GM23338 (cell line): ENCODE measurements at regions not wholly inside any gene's neighbourhood (a gene's known extent, or its start where the extent isn't known, plus 50 kb on each side); places are given as distances from the start of the nearest gene placed in this dataset.

ENCODE experiments used
- ATAC-seq: fragments of 200-7000 bp; cut with Tn5 transposase; 3 replicates; pipeline ENCODE4 v1.9.1; 2020
- DNase-seq: peaks from one replicate; pipeline ENCODE4 v3.0.0-alpha.2; 2015; ENCODE audit warnings: low spot score
- H2AFZ ChIP-seq: fragments of 200-600 bp; sonication (generic); 2 replicates; pipeline ENCODE4 v1.8.0; 2016; ENCODE audit warnings: antibody characterized with exemption, mild to moderate bottlenecking, moderate library complexity
- H3F3A ChIP-seq: fragments of 200-600 bp; sonication (generic); replicated peaks from 2 replicates; pipeline ENCODE4 v1.8.0; 2017; ENCODE audit warnings: antibody characterized with exemption, mixed run types, low read depth
- H3K27ac ChIP-seq: fragments of 200-600 bp; sonication (generic); 2 replicates; pipeline ENCODE4 v1.6.1; 2016; ENCODE audit warnings: low read depth
- H3K27me3 ChIP-seq: fragments of 200-600 bp; sonication (generic); 2 replicates; pipeline ENCODE4 v1.8.0; 2016; ENCODE audit warnings: mild to moderate bottlenecking, mixed run types, moderate library complexity; ENCODE audit not compliant: insufficient read depth
- H3K36me3 ChIP-seq: fragments of 200-600 bp; sonication (generic); 2 replicates; pipeline ENCODE4 v1.8.0; 2016; ENCODE audit warnings: mild to moderate bottlenecking; ENCODE audit not compliant: insufficient read depth
- H3K4me1 ChIP-seq: fragments of 200-600 bp; sonication (generic); 2 replicates; pipeline ENCODE4 v1.8.0; 2016; ENCODE audit warnings: mild to moderate bottlenecking, moderate library complexity; ENCODE audit not compliant: insufficient read depth
- H3K4me2 ChIP-seq: fragments of 200-600 bp; sonication (generic); 2 replicates; pipeline ENCODE4 v1.7.1; 2017; ENCODE audit warnings: mixed run types
- H3K4me3 ChIP-seq: fragments of 200-600 bp; sonication (generic); 2 replicates; pipeline ENCODE4 v1.6.1; 2016; ENCODE audit warnings: mixed run types
- H3K79me2 ChIP-seq: fragments of 200-600 bp; sonication (generic); replicated peaks from 2 replicates; pipeline ENCODE4 v1.8.0; 2017; ENCODE audit warnings: mild to moderate bottlenecking; ENCODE audit not compliant: insufficient read depth
- H3K9me2 ChIP-seq: fragments of 200-600 bp; sonication (generic); 2 replicates; pipeline ENCODE4 v1.8.0; 2017; ENCODE audit not compliant: insufficient read depth
- H4K20me1 ChIP-seq: fragments of 200-600 bp; sonication (generic); replicated peaks from 2 replicates; pipeline ENCODE4 v1.8.0; 2017; ENCODE audit warnings: mild to moderate bottlenecking; ENCODE audit not compliant: insufficient read depth
- H3K27ac Mint-ChIP-seq: 2 replicates; pipeline ENCODE4 v1.8.0; 2020; ENCODE audit warnings: inconsistent platforms, mild to moderate bottlenecking, moderate library complexity, mixed read lengths
- H3K27me3 Mint-ChIP-seq: 3 replicates; pipeline ENCODE4 v1.8.0; 2022; ENCODE audit warnings: low read depth, mild to moderate bottlenecking, moderate library complexity, mixed read lengths, inconsistent platforms; ENCODE audit not compliant: insufficient read depth, poor library complexity
- H3K36me3 Mint-ChIP-seq: 3 replicates; pipeline ENCODE4 v1.8.0; 2021; ENCODE audit warnings: low read depth, mild to moderate bottlenecking, inconsistent platforms, moderate library complexity, mixed read lengths
- H3K4me1 Mint-ChIP-seq: 3 replicates; pipeline ENCODE4 v1.8.0; 2020; ENCODE audit warnings: mild to moderate bottlenecking, inconsistent platforms, mixed read lengths
- H3K4me3 Mint-ChIP-seq: 3 replicates; pipeline ENCODE4 v1.8.0; 2021; ENCODE audit warnings: moderate library complexity, mild to moderate bottlenecking, inconsistent platforms, mixed read lengths
- H3K9me3 Mint-ChIP-seq: 3 replicates; pipeline ENCODE4 v1.8.0; 2020; ENCODE audit warnings: moderate library complexity, mild to moderate bottlenecking, inconsistent platforms, mixed read lengths
- CREB1 ChIP-seq: fragments of 250-450 bp; sonication (Bioruptor Pico); IDR thresholded peaks from 2 replicates; pipeline ENCODE4 v1.5.0; 2020; ENCODE audit warnings: low read depth, mild to moderate bottlenecking, moderate library complexity
- EZH2 ChIP-seq: fragments of 200-600 bp; sonication (generic); IDR thresholded peaks from one replicate; pipeline ENCODE4 v1.8.0; 2017; ENCODE audit warnings: antibody characterized with exemption, mild to moderate bottlenecking, low read depth; ENCODE audit not compliant: unreplicated experiment
- EZH2phosphoT487 ChIP-seq: fragments of 200-600 bp; sonication (generic); IDR thresholded peaks from one replicate; pipeline ENCODE4 v1.8.1; 2018; ENCODE audit warnings: antibody characterized with exemption; ENCODE audit not compliant: unreplicated experiment
- JUNB ChIP-seq: IDR thresholded peaks from one replicate; pipeline ENCODE4 v1.6.1; 2016; ENCODE audit warnings: antibody characterized with exemption; ENCODE audit not compliant: unreplicated experiment
- STAT1 ChIP-seq: IDR thresholded peaks from one replicate; pipeline ENCODE4 v1.6.1; 2016; ENCODE audit warnings: antibody characterized with exemption; ENCODE audit not compliant: unreplicated experiment
- ZNF331 ChIP-seq: fragments of 250-450 bp; sonication (Bioruptor Pico); IDR thresholded peaks from 2 replicates; pipeline ENCODE4 v1.5.0; 2020; ENCODE audit warnings: low read depth, mild to moderate bottlenecking, moderate library complexity
- TF ChIP-seq, protein P1 (sequence below): IDR thresholded peaks from one replicate; pipeline ENCODE4 v1.6.1; 2018; ENCODE audit warnings: antibody characterized with exemption; ENCODE audit not compliant: unreplicated experiment

GRCh38 chr22:20656516-20656901 lies 117.4 kb upstream of the SERPIND1 start:
- H3K4me1 ChIP-seq = no peaks in the 10 kb centered on the region
- H3K27me3 ChIP-seq = no peaks in the 10 kb centered on the region
- H3F3A ChIP-seq = no peaks in the 10 kb centered on the region
- no peak overlapping the region for H3K4me3 ChIP-seq
- ATAC-seq = no peak
- no peaks in the 10 kb centered on the region for H3K9me2 ChIP-seq
- H3K4me2 ChIP-seq = no peak overlapping the region
- Mint-ChIP-seq H3K27me3 (peaks cover 3% of the 10 kb centered on the region), H3K9me3 (no peaks in the 10 kb centered on the region; the same call in 2 of the 3 replicates), H3K4me1 (no peaks in the 10 kb centered on the region), H3K27ac (no peak overlapping the region; the same call in 1 of the 2 replicates), H3K36me3 (no peaks in the 10 kb centered on the region), H3K4me3 (no peak overlapping the region)
- H3K79me2 ChIP-seq = no peaks in the 10 kb centered on the region
- TF ChIP-seq ZNF331 (CRISPR knock-in tag) (no peak), EZH2phosphoT487 (no peak), CREB1 (CRISPR knock-in tag) (no peak), STAT1 (no peak)
- no peaks in the 10 kb centered on the region for H3K36me3 ChIP-seq
- no peaks in the 10 kb centered on the region for H4K20me1 ChIP-seq
- DNase-seq = no peak
- H3K27ac ChIP-seq = no peak overlapping the region
- H2AFZ ChIP-seq = no peak overlapping the region

DNA sequence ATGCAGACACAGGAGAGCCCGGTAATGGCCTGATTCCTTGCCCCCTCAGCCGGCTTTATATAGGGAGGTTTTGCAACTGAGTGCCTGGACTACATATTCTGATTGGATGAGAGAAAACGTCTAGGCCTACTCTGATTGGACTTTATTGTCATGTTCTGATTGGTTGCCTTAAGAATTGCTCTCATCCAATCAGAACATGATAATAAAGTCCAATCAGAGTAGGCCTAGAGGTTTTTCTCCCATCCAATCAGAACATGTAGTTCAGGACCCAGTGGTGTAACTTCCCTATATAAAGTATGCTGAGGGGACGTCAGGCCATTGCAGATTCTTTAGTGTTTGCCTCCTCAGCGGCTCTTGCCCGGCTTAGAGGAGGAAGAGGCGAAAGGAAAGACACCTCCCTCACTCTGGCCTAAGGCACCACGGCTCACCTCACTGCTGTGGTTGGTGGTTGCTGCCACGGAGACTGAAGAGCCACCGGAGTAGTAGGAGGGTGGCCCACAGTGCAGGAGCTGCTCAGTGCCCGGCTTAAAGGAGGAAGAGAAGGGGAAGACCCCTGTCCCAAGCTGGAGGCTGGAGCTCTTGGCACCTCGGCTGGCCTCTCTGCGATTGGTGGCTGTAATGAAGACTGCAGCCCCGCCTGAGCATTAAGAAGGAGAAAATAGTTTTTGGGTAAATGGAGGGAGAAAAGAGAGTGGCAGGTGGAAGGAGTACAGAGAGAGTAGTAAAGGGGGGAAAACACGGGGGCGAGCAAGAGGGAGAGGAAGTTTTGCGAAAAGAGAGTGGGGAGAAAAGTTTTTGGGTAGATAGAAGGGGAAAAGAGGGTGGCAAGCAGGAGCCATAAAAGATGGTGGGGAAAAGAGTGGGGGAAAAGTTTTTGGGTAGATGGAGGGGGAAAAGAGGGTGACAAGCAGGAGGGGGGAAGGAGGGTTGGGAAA lies 116.7 kb upstream of the SERPIND1 start:
- no peaks in the 10 kb centered on the region for H3K79me2 ChIP-seq
- no peaks in the 10 kb centered on the region for H3K27me3 ChIP-seq
- no peaks in the 10 kb centered on the region for H3F3A ChIP-seq
- H3K4me1 Mint-ChIP-seq = no peaks in the 10 kb centered on the region
- no peaks in the 10 kb centered on the region for H3K9me2 ChIP-seq
- no peak overlapping the region for H3K4me3 Mint-ChIP-seq
- H3K4me2 ChIP-seq = no peak overlapping the region
- H3K27ac ChIP-seq = no peak overlapping the region
- DNase-seq = no peak
- ATAC-seq = no peak
- H3K4me3 ChIP-seq = no peak overlapping the region
- peaks cover 3% of the 10 kb centered on the region for H3K27me3 Mint-ChIP-seq
- H2AFZ ChIP-seq = 0 out of 2 replicates have a peak overlapping the region, but pooled peaks have one; percentile 14
- TF ChIP-seq EZH2 (no peak), STAT1 (no peak), EZH2phosphoT487 (no peak), JUNB (no peak)
- TF ChIP-seq, protein P1, sequence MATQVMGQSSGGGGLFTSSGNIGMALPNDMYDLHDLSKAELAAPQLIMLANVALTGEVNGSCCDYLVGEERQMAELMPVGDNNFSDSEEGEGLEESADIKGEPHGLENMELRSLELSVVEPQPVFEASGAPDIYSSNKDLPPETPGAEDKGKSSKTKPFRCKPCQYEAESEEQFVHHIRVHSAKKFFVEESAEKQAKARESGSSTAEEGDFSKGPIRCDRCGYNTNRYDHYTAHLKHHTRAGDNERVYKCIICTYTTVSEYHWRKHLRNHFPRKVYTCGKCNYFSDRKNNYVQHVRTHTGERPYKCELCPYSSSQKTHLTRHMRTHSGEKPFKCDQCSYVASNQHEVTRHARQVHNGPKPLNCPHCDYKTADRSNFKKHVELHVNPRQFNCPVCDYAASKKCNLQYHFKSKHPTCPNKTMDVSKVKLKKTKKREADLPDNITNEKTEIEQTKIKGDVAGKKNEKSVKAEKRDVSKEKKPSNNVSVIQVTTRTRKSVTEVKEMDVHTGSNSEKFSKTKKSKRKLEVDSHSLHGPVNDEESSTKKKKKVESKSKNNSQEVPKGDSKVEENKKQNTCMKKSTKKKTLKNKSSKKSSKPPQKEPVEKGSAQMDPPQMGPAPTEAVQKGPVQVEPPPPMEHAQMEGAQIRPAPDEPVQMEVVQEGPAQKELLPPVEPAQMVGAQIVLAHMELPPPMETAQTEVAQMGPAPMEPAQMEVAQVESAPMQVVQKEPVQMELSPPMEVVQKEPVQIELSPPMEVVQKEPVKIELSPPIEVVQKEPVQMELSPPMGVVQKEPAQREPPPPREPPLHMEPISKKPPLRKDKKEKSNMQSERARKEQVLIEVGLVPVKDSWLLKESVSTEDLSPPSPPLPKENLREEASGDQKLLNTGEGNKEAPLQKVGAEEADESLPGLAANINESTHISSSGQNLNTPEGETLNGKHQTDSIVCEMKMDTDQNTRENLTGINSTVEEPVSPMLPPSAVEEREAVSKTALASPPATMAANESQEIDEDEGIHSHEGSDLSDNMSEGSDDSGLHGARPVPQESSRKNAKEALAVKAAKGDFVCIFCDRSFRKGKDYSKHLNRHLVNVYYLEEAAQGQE = no peak
- H3K36me3 ChIP-seq = no peaks in the 10 kb centered on the region
- no peaks in the 10 kb centered on the region for H3K36me3 Mint-ChIP-seq
- no peaks in the 10 kb centered on the region; the same call in 2 of the 3 replicates for H3K9me3 Mint-ChIP-seq
- H3K4me1 ChIP-seq = no peaks in the 10 kb centered on the region
- H4K20me1 ChIP-seq = no peaks in the 10 kb centered on the region
- no peak overlapping the region for H3K27ac Mint-ChIP-seq
